Right cardiac atrium (tissue), 5 donors: ENCODE measurements at regions not wholly inside any gene's neighbourhood (a gene's known extent, or its start where the extent isn't known, plus 50 kb on each side); places are given as distances from the start of the nearest gene placed in this dataset.
"Not testable (repeated sequence)": the region's sequence is repeated elsewhere in the genome, so short reads cannot be mapped to it uniquely, and the experiment has no call there.

ENCODE experiments used
- ATAC-seq, 2 donors: fragments of 200-7000 bp; cut with Tn5 transposase; one replicate each; pipeline versions ENCODE4 v1.8.0 to v1.9.1; 2020; ENCODE audit warnings: moderate library complexity in 2 of 2, mild to moderate bottlenecking in 1 of 2
- DNase-seq, 3 donors: peaks; one replicate each; pipeline ENCODE4 v3.0.0-alpha.2; 2020
- H3K27ac ChIP-seq: one replicate; pipeline ENCODE4 v1.5.1; 2013; ENCODE audit warnings: mild to moderate bottlenecking, low read length, control low read depth, moderate library complexity
- H3K27me3 ChIP-seq: one replicate; pipeline ENCODE4 v1.6.1; 2013; ENCODE audit not compliant: control insufficient read depth, insufficient read depth
- H3K4me1 ChIP-seq: one replicate; pipeline ENCODE4 v1.6.1; 2013; ENCODE audit warnings: low read length; ENCODE audit not compliant: control insufficient read depth, insufficient read depth
- H3K4me3 ChIP-seq: one replicate; pipeline ENCODE4 v1.5.1; 2013; ENCODE audit warnings: low read length, control low read depth
- H3K9me3 ChIP-seq: one replicate; pipeline ENCODE4 v1.6.1; 2013; ENCODE audit warnings: low read length; ENCODE audit not compliant: control insufficient read depth
- WGBS: extraction: QIAGEN DNeasy Blood & Tissue Kit; methylation state at CpG from one replicate; pipeline ENCODE4 v1.1.7; 2013; 5-methylcytosine and 5-hydroxymethylcytosine counted together
- intact Hi-C, 4 donors: fragments of 100-400 bp; cut with DNase I; formaldehyde crosslinking; loops; one replicate each; pipeline versions ENCODE4 v1.11.0 to v1.14.0; 2022 to 2023
- donor health status: healthy with polysubstance abuse.
- donor health status: DM: no; HTN: yes; CAD: no.
- donor health status: DM: no; HTN: no; CAD: no.
- donor health status: DM: no; HTN: yes; CAD: no; lungs with severe emphysema.
- donor health status: DM: yes; HTN: yes; CAD: no.

DNA sequence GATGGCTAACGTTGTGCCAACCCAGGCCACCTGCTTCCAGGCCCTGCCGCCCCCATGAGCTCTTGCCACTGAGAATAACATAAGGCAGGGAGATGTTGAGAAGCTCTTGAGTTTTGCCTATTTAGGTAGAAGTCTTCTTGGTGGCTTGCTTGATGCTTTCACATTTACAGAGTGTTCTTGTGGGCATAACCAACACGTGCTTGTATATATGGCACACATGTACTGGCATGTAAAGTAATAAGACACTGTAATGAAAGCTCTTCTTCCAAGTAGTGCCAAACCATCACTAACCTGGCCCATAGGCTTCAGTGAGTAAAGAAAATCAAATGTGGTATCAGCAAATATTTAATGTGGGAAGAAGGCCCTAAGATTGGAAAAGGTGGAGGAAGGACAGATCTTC is 146.9 kb upstream of the CITED2 start:
- 82% methylated on average over 3 of the region's 3 CpGs for WGBS
- Histone ChIP-seq H3K4me3 (no peak overlapping the region), H3K27ac (no peak overlapping the region), H3K27me3 (no peaks in the 10 kb centered on the region), H3K9me3 (no peaks in the 10 kb centered on the region), H3K4me1 (no peaks in the 10 kb centered on the region)
- DNase-seq (no peak), ATAC-seq (no peak)
- intact Hi-C loops = no loop called here

- DNase-seq (no peak), ATAC-seq (no peak)
- WGBS = 61% methylated on average over 3 of the region's 3 CpGs
- Histone ChIP-seq H3K27ac (no peak overlapping the region), H3K27me3 (no peaks in the 10 kb centered on the region), H3K4me3 (no peak overlapping the region), H3K9me3 (no peaks in the 10 kb centered on the region), H3K4me1 (no peaks in the 10 kb centered on the region)
- intact Hi-C loops = no loop called here
Measured at GRCh38 chr6:139520321-139520768, 145.9 kb upstream of the CITED2 start.

- no peaks in the 10 kb centered on the region for H3K4me1 ChIP-seq
- ATAC-seq (no peak), DNase-seq (no peak)
- H3K27me3 ChIP-seq = no peaks in the 10 kb centered on the region
- H3K4me3 ChIP-seq = no peak overlapping the region
- 52% methylated on average over 5 of the region's 5 CpGs for WGBS
- H3K27ac ChIP-seq = no peak overlapping the region
- intact Hi-C loops = loop anchor here in 2 of 4 donors (10.0 kb wide), 1 partner anchor 145 kb away; the partner anchor contains the start of gene CITED2 (in 2 of the 2)
- H3K9me3 ChIP-seq = no peaks in the 10 kb centered on the region
Measured at GRCh38 chr6:139519571-139520031, 145.2 kb upstream of the CITED2 start.

DNA sequence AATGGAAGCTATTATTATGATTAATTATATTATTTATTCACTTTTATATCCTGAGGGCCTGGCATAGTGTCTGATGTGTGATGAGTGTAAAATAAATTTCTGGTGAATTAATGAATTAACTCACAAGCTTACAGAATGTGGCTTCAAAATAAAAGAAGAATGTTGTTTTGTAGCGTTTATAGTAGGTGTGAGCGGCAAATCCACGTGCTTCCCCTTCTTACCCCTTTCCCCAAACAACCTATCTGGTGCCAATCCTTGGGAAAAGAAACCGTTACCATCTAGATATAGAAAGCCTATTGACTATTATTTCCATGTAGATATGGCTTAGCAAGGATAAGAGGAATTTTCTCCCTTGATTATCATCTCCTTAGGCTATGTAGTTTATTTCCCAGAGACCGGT is 144.6 kb upstream of the CITED2 start:
- no peaks in the 10 kb centered on the region for H3K9me3 ChIP-seq
- no peak overlapping the region for H3K4me3 ChIP-seq
- H3K27me3 ChIP-seq = no peaks in the 10 kb centered on the region
- DNase-seq = no peak
- H3K4me1 ChIP-seq = no peaks in the 10 kb centered on the region
- intact Hi-C loops = loop anchor here in 2 of 4 donors (10.0 kb wide), 1 partner anchor 144 kb away; the partner anchor contains the start of gene CITED2 (in 2 of the 2)
- no peak overlapping the region for H3K27ac ChIP-seq
- 80% methylated on average over 5 of the region's 5 CpGs for WGBS
- ATAC-seq = no peak

GRCh38 chr6:139518556-139519091 is 144.2 kb upstream of the CITED2 start:
- Histone ChIP-seq H3K27me3 (no peaks in the 10 kb centered on the region), H3K27ac (no peak overlapping the region), H3K4me1 (no peaks in the 10 kb centered on the region), H3K9me3 (no peaks in the 10 kb centered on the region), H3K4me3 (no peak overlapping the region)
- intact Hi-C loops = loop anchor here in 2 of 4 donors (10.0 kb wide), 1 partner anchor 144 kb away; the partner anchor contains the start of gene CITED2 (in 2 of the 2)
- ATAC-seq (no peak), DNase-seq (no peak)
- 80% methylated on average over 12 of the region's 12 CpGs for WGBS

DNA sequence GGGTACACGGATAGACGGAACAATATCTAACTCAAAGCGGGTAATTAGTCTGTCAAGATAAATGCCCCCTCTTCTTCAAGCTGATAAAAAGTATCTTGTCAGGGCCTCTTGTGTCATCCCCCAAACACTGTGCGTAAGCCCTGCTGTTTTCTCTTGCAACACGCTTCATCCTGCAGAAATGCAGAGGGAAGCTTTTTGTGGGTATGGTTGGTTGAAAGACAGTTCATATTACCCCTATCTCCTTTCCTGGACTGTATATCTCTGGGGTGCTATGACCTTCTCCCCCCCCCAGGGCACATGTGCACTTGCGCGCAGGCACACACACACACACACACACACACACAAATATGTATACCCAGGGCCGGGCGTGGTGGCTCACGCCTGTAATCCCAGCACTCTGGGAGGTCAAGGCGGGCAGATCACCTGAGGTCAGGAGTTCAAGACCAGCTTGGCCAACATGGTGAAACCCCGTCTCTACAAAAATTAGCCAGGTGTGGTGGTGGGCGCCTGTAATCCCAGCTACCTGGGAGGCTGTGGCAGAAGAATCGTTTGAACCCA is 143.6 kb upstream of the CITED2 start:
- H3K9me3 ChIP-seq, H3K27me3 ChIP-seq, ATAC-seq, DNase-seq, H3K4me3 ChIP-seq, H3K4me1 ChIP-seq, H3K27ac ChIP-seq: not testable (repeated sequence)
- intact Hi-C loops = loop anchor here in 2 of 4 donors (10.0 kb wide), 1 partner anchor 143 kb away; the partner anchor contains the start of gene CITED2 (in 2 of the 2)
- 82% methylated on average over 14 of the region's 14 CpGs for WGBS

- Histone ChIP-seq H3K4me1 (no peaks in the 10 kb centered on the region), H3K27ac (no peak overlapping the region), H3K27me3 (no peaks in the 10 kb centered on the region), H3K4me3 (no peak overlapping the region), H3K9me3 (no peaks in the 10 kb centered on the region)
- ATAC-seq = no peak
- intact Hi-C loops = loop anchor here in 2 of 4 donors (10.0 kb wide), 1 partner anchor 141 kb away; the partner anchor contains the start of gene CITED2 (in 2 of the 2)
- WGBS = 68% methylated on average over 3 of the region's 3 CpGs
- DNase-seq = no peak
Measured at GRCh38 chr6:139515511-139515910, 141.1 kb upstream of the CITED2 start.

DNA sequence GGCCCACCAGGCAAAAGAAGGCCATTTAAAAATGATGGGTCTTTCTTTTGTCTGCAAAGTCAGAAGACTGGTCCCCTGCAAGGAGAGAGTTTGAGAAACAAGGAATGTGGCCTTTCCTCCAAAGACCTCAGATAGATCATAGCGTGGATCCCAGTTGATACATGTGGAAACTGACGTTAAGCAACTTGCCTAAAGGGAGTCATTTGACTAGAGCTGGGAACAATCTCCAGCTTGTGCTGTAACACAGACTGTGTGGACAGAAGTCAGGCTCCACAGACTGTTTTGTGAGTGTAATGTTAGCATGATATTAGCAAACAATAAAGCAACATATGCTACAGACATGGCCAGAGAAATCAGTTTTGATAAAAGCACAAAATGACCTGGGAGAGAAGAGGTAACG is 140.4 kb upstream of the CITED2 start:
- Histone ChIP-seq H3K9me3 (no peaks in the 10 kb centered on the region), H3K27ac (no peak overlapping the region), H3K4me3 (no peak overlapping the region), H3K27me3 (no peaks in the 10 kb centered on the region), H3K4me1 (no peaks in the 10 kb centered on the region)
- WGBS = 67% methylated on average over 3 of the region's 3 CpGs
- intact Hi-C loops = loop anchor here in 2 of 4 donors (10.0 kb wide), 1 partner anchor 140 kb away; the partner anchor contains the start of gene CITED2 (in 2 of the 2)
- DNase-seq (no peak), ATAC-seq (no peak)

- H3K4me3 ChIP-seq = no peak overlapping the region
- peaks cover 1% of the 10 kb centered on the region for H3K4me1 ChIP-seq
- intact Hi-C loops = loop anchor here in 2 of 4 donors (10.0 kb wide), 1 partner anchor 135 kb away; the partner anchor contains the start of gene CITED2 (in 2 of the 2)
- WGBS = 56% methylated on average over 9 of the region's 9 CpGs
- peak in 1 of 3 donors; percentile 40 for DNase-seq
- H3K27me3 ChIP-seq = no peaks in the 10 kb centered on the region
- H3K9me3 ChIP-seq = no peaks in the 10 kb centered on the region
- ATAC-seq = peak; percentile 93 to 96
- no peak overlapping the region for H3K27ac ChIP-seq
Measured at GRCh38 chr6:139510040-139510790, 135.8 kb upstream of the CITED2 start.

DNA sequence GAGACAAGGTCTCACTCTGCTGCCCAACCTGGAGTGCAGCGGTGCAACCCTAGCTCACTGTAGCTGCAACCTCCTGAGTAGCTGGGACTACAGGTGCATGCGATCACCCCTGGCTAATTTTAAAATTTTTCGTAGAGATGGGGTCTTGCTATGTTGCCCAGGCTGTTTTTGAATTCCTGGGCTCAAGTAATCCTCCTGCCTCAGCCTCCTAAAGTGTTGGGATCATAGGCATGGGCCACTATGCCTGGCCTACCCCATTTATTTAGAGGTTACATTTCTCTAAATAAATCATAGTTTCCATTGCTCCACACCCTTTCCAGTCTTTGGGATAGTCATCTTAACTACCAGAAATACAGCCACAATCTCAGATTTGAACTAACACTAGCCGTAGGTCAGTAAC is 134.7 kb upstream of the CITED2 start:
- intact Hi-C loops = no loop called here
- ATAC-seq = no peak
- Histone ChIP-seq H3K27ac (peak overlapping the region; percentile 27), H3K4me3 (no peak overlapping the region), H3K27me3 (no peaks in the 10 kb centered on the region), H3K9me3 (no peaks in the 10 kb centered on the region), H3K4me1 (peaks cover 1% of the 10 kb centered on the region)
- WGBS = 86% methylated on average over 4 of the region's 4 CpGs
- DNase-seq = no peak

- Histone ChIP-seq H3K27me3 (no peaks in the 10 kb centered on the region), H3K4me1 (peaks cover 1% of the 10 kb centered on the region), H3K27ac (no peak overlapping the region), H3K4me3 (no peak overlapping the region), H3K9me3 (no peaks in the 10 kb centered on the region)
- WGBS = 80% methylated on average over 2 of the region's 2 CpGs
- ATAC-seq = no peak
- DNase-seq = no peak
- intact Hi-C loops = no loop called here
Measured at GRCh38 chr6:139508576-139508975, 134.1 kb upstream of the CITED2 start.
